ENCODE measurements at regions not wholly inside any gene's neighbourhood (a gene's known extent, or its start where the extent isn't known, plus 50 kb on each side); places are given as distances from the start of the nearest gene placed in this dataset.
"Not testable (repeated sequence)": the region's sequence is repeated elsewhere in the genome, so short reads cannot be mapped to it uniquely, and the experiment has no call there.

DNA sequence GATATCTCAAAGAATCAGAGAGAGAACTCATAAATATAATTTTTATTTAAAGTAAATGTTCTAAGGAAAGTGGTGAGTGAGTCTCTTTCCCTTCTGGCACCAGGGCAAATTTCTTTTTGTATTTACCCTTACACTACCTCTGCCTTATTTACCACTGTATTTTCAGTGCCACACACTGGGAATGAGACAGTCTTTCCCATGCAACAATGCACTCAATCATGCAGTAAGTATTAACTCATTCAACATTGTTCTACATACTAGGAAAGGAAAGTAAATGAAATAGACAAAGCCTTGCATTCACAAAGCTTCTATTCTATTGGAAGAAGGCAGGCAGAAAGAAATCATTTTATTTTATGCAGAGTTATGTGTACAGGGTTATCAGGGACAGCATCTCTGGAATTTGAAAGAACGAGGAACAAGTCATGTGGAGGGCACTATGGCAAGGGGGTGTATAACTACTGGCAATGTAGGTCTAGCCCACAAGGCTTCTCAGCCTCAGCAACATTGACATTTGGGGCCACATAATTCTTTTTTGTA is 129.8 kb upstream of the PRDX6 start:
- DNase-seq: no peak

GRCh38 chr1:173352635-173353034 is 124.5 kb upstream of the PRDX6 start:
- DNase-seq: not testable (repeated sequence)

- DNase-seq: no peak
Measured at GRCh38 chr1:173353350-173353749, 123.8 kb upstream of the PRDX6 start.

DNA sequence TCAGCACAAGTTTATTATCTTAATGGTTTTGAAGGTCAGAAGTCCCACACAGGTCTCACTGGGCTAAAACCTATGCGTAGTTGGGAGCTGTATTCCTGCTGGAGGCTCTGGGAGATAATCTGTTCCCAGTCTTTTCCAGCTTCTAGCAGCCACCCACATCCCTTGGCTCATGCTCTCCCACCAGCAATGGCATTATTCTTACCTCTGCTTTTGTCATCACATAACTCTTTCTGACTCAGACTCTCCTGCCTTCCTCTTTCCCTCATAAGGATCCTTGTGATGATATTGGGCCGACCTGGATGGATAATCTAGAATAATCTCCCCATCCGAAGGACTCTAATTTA is 122.2 kb upstream of the PRDX6 start:
- no peak for DNase-seq

DNA sequence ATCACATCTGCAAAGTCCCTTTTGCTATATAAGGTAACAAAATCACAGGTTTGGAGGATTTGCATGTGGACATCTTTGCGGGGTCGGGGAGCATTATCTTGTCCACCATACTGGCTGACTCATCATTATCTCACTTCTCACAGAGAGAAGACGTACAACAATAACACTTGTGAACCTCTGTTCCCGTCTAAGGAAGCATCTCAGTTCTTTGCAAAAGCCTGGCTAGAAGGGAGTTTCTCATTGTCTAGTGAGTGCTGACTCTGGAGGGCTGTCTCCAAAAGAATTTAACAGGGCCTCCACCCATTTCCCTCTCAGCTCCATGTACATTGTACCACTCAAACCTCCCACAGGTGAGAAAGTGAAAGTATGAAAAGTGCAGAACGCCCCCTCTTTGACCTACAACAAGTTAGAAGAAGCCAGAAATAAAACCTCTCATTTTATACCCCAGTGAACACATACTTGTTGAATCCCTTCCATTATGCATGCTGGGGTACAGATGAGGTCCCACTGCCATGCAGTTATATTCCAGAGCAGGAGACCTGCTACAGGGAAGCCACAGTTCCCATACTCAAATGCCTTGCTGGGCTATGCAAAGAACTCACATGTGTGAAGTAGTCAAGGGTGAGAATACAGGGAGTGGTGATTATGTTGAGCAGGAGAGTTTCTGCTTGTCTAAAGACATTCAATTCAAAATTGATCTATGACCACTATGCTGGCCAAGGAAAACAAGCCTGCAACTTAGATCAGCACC is 121.7 kb upstream of the PRDX6 start:
- no peak for DNase-seq

DNA sequence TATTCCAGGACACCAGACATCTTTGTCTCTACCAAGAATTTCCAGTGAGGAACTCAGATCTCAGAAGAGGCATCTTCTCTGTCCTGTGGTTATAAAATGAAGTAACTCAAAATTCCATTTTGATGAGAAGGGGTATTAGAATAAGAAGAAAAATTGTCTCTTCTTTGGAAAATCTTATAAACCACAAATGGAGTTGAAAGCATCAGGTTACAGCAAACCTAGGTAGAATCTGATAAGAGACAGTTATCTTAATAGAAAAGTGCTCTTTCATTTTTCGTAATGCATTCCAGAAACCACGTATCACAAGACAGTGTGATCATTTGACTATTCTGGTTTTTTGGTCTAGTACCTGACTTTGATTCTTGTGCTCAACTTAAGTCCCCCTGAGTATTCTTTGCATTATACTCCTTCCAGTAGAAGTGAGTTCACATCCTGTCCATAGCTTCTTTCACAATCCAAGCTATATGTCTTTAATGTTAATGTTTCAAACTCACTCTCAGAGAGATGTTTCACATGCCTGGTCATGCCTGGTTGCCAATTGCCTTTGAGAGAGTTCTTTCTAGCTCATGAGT is 120.9 kb upstream of the PRDX6 start:
- no peak for DNase-seq

DNA sequence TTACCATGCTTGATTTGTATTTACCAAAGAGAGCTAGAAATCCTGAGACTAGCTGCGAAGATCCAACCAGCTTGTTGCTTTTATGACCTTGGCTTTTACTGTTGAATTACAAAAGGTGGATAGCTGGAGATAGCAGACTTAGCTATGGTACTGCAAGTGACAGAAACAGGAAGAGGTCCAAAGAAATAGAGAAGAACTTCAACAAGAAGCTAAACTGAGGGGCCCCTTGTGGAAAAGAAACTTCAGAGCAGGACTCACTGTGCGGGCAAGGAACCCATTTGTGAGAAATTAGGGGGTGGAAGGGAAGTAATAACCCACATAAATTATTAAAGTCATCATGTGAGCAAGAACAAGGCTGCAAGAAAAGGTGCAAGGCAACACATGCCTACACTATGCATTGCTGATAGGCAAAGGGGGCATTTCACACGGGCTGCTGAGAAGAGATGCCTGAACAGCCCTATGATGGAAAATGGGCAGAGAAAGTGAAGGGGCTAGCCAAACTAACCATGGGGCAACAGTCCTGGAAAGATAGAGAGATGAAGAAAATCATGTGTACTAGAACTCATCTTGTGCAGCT is 116.6 kb upstream of the PRDX6 start:
- DNase-seq: no peak

- DNase-seq: no peak
Measured at GRCh38 chr1:173362543-173362942, 114.6 kb upstream of the PRDX6 start.

DNA sequence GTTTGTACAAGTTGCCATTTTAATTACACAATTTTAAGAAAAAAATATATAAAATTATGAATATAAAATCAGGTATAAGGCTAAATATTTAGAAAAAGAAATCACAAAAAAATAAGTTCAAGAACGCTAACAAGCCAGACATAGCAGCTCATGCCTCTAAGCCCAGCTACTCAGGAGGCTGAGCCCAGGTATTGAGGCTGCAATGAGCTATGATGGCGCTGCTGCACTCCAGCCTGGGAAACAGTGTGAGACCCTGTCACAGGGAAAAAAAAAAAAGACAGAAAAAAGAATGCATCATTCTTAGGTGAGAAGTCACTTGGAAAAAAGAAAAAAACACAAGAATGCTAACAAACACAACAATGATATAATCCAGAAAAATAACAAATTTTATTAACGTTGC is 112.3 kb upstream of the PRDX6 start:
- no peak for DNase-seq

DNA sequence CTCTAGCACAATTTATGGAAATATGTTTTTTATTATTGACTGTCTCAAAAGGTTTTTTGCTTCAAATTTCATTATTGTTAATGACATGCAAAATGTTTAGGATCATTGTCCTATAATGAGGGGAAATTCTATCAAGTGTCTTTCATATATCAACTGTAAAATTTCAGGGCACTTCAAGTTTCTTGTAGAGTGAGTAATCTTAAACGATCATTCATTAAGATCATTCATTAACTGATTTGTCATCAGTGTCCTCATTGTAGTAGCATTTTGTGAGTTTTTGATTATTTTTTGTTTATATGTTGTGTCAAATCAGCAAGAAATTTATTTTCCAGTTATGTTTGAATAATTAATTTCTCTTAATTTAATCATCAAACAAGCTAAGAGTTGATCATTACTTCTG is 111.8 kb upstream of the PRDX6 start:
- DNase-seq: no peak

- no peak for DNase-seq
Measured at GRCh38 chr1:173367136-173367535, 110.0 kb upstream of the PRDX6 start.

GRCh38 chr1:173370586-173370985 is 106.5 kb upstream of the PRDX6 start:
- not testable (repeated sequence) for DNase-seq

GRCh38 chr1:173376065-173376464 is 101.1 kb upstream of the PRDX6 start:
- DNase-seq: not testable (repeated sequence)

GRCh38 chr1:173377266-173377665 is 99.9 kb upstream of the PRDX6 start:
- no peak for DNase-seq

DNA sequence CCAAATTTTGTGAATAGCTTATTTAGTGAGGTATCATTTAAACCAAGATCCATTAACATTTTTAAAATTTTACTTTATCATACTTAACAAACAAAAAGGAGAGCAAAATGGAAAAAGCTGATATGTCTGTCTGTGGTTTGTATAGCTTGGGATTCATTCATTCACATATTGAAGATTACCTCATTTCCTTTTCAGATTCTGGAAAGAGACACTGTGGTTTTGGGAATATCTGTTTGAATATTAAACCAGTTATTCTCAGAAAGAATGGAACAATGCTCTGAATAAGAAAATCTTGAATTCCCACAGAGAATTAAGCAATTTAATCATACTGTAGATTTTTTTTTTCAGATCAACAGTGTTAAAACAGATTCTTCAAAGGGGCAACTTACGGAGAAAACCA is 93.8 kb upstream of the PRDX6 start:
- DNase-seq: no peak

DNA sequence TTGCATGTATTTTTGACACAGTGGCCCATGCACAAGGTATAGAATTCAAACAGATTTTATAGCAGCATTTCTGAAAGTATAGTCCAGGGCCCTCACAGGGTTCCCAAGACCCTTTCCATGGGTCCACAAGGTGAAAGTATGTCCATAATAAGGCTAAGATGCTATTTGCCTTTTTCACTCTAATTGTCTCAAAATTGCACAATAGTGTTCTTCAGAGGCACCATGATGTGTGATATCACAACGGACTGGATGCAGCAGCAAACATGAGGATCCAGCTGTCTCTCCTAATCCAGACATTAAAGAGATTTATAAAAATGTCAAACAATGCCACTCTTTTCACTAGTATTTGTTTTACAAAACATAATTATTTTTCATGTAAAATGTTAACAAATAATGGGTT is 88.8 kb upstream of the PRDX6 start:
- DNase-seq: no peak

DNA sequence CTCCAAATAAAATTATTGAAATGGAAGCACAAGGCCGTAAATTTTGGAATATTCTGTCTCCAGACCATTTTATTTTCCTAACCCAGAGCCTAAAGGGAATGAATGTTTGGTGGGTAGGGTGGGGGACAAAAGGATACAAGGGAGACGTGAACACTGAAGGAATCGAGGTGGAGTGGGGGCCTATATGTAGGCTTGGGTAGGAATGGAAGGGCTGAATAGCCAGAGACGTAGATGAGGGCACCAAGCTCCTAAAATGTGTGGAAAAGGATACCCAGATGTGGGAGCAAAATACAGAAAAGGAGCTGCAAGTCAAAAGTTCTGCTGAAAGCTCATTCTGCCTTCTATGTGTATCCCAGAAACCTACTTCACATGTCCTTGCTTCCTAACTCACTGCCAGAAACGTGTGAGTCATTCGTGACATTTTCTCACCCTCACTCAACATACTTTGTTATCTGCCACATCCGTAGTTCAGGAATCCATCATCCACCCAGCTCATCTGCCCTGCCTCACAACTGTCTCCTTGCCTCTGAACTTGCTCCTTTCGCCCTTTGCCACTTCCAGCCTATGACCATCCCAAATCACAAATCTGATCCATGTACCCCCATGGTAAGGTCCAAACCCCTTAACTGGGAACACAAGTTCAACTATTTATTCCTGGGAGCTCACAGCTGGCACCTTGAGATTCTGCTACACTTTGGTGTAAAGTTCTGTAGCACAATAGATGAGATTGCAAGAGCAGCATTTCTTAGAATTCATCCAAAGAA is 84.1 kb upstream of the PRDX6 start:
- DNase-seq: no peak

DNA sequence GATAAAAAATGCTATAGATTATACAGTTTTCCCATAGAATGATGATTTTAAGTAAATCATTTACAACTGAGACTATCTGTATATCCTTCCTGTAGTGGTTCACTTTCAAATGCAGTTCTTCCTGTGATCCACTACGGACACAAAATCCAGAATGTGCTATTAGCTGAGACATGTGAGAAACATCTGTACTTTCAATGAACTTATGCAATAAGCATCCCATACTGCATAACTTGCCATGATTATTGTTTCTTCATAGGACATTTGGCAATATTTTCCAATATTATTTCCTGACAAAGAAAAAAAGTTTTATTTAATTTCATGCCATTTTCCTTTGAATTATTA is 83.5 kb upstream of the PRDX6 start:
- no peak for DNase-seq

DNA sequence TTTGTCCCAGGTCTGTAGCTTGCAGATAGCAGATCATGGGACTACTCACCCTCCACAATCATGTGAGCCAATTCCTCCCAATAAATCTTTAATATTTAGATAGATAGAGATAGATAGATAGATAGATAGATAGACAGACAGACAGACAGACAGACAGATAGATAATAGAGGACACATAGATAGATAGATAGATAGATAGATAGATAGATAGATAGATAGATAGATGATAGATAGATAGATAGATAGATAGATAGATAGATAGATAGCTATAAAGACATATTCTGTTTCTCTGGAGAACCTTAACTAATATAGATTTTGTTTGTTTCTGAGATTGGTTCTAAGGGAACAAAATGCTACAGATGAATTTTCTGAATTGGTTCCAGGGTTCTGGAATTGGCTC is 82.3 kb upstream of the PRDX6 start:
- DNase-seq: not testable (repeated sequence)

- DNase-seq: no peak
Measured at GRCh38 chr1:173395762-173396161, 81.4 kb upstream of the PRDX6 start.

DNA sequence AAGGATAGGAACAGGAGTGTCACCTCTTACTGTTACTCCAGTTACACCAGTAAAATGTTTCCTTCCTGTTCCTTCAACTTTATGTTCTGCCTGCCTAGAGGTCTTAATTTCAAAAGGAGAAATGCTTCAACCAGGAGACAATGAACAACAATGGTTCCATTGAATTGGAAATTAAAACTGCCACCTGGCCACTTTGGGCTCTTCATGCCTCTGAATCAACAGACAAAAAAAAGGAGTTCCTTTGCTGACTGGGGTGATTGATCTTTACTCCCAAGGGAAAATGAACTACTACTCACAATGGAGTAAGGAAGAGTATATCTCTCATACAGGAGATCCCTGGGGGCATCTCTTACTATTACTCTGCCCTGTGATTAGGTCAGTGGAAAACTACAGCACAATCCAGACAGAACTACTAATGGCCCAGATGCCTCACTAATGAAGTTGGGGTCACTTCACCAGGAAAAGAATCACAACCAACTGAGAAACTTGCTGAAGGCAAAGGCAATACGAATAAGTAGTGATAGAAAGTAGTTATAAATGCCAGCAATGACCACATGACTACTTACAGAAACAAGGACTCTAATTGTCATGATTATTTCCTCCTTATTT is 76.6 kb upstream of the PRDX6 start:
- DNase-seq: no peak

DNA sequence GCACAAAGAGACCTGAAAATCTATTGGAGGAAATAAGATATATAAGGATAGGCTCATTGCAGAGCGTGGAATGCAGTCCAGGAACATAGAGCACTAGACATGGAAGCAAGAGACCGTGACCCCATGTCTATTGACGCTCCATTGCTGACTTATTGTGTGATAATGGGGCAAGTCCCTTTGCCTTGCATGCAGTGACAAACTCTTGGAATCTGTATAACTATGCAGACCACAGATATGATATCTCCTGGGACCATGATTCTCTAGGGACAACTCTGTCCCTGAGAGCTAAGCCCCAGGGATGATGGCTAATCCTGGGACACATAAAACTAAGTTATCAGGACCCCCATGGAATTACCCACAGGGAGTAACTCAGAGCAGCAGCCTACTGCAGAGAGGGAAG is 73.1 kb upstream of the PRDX6 start:
- DNase-seq: no peak

DNA sequence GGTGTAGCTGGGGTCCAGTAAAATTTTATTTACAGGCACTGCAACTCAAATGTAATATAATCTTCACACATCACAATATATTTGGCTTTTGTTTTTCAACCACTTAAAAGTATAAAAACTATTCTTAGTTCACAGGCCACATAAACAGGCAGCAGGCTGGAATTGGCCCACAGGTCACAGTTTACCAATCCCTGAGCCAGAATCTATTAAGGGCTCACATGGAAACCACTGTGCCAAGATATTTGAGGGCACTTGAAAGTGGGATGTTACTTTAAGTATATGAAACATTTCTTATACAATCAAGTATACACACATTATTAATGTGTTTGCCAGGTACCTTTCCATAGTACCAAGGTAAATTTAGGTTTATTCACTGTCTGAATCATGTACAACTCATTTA is 71.9 kb upstream of the PRDX6 start:
- DNase-seq: no peak
